Astrocyte (in vitro differentiated cells and primary cell): ENCODE measurements at regions not wholly inside any gene's neighbourhood (a gene's known extent, or its start where the extent isn't known, plus 50 kb on each side); places are given as distances from the start of the nearest gene placed in this dataset.

Source experiments
- CTCF ChIP-seq: IDR thresholded peaks from 2 replicates; pipeline ENCODE4 v1.5.1; 2011; ENCODE audit warnings: low read depth, mild to moderate bottlenecking, inconsistent platforms, low read length, moderate library complexity; ENCODE audit not compliant: insufficient read depth
- EZH2 ChIP-seq: IDR thresholded peaks from 2 replicates; pipeline ENCODE4 v1.6.1; 2012; ENCODE audit warnings: mild to moderate bottlenecking, low read length, inconsistent platforms; ENCODE audit not compliant: insufficient read depth

- TF ChIP-seq CTCF: no peak
- no peak for TF ChIP-seq EZH2
Measured at GRCh38 chr9:134502809-134503211, 138.8 kb upstream of the COL5A1 start.
